ENCODE measurements at regions not wholly inside any gene's neighbourhood (a gene's known extent, or its start where the extent isn't known, plus 50 kb on each side); places are given as distances from the start of the nearest gene placed in this dataset.

- TF ChIP-seq CTCF (conservative IDR thresholded peaks at IDR 0.05; ENCODE audit: low read depth, low read length), result no peak
- TF ChIP-seq EZH2 (IDR thresholded peaks at IDR 0.05; ENCODE audit: low read length, unreplicated experiment), result no peak
Observed at GRCh38 chr7:109950821-109951564, 1139.9 kb upstream of the LRRN3 start.

Measured in PC-3 (cell line).